Natural killer cell (primary cell): ENCODE measurements at regions not wholly inside any gene's neighbourhood (a gene's known extent, or its start where the extent isn't known, plus 50 kb on each side); places are given as distances from the start of the nearest gene placed in this dataset.

Experiments
- ATAC-seq, 3 donors: fragments of 150-1000 bp in 2 of 3; fragments of 200-7000 bp in 1 of 3; cut with Tn5 transposase; 1 replicate in 1 of 3; 2 replicates in 2 of 3; pipeline ENCODE4 v1.10.0; 2021; ENCODE audit warnings: mild to moderate bottlenecking in 2 of 3, moderate library complexity in 2 of 3
- DNase-seq, 2 donors: peaks; one replicate each; pipeline versions ENCODE4 v3.0.0 to v3.0.0-alpha.2; 2013 to 2021; ENCODE audit warnings: mixed read lengths in 1 of 2
- H3K27ac ChIP-seq: one replicate; pipeline ENCODE4 v1.5.1; 2013; ENCODE audit warnings: mild to moderate bottlenecking, low read length
- H3K27me3 ChIP-seq: one replicate; pipeline ENCODE4 v1.6.1; 2013; ENCODE audit warnings: low read length; ENCODE audit not compliant: control insufficient read depth, insufficient read depth
- H3K36me3 ChIP-seq: one replicate; pipeline ENCODE4 v1.6.1; 2013; ENCODE audit warnings: low read length; ENCODE audit not compliant: control insufficient read depth, insufficient read depth
- H3K4me1 ChIP-seq: one replicate; pipeline ENCODE4 v1.6.1; 2013; ENCODE audit warnings: low read length; ENCODE audit not compliant: control insufficient read depth, insufficient read depth
- H3K4me3 ChIP-seq: one replicate; pipeline ENCODE4 v1.5.1; 2013; ENCODE audit warnings: low read length
- H3K9me3 ChIP-seq: one replicate; pipeline ENCODE4 v1.6.1; 2013; ENCODE audit warnings: low read length; ENCODE audit not compliant: control insufficient read depth, insufficient read depth
- H3K27ac Mint-ChIP-seq, 2 donors: one replicate each; pipeline ENCODE4 v1.8.0; 2022; ENCODE audit warnings: mild to moderate bottlenecking in 2 of 2, mixed read lengths in 2 of 2, moderate library complexity in 1 of 2
- H3K27me3 Mint-ChIP-seq, 2 donors: one replicate each; pipeline ENCODE4 v1.8.0; 2022; ENCODE audit warnings: low read depth in 2 of 2, mixed read lengths in 2 of 2
- H3K36me3 Mint-ChIP-seq: one replicate; pipeline ENCODE4 v1.8.0; 2022; ENCODE audit warnings: mixed read lengths
- H3K4me1 Mint-ChIP-seq, 2 donors: one replicate each; pipeline ENCODE4 v1.8.0; 2022; ENCODE audit warnings: mixed read lengths in 2 of 2
- H3K4me3 Mint-ChIP-seq: one replicate; pipeline ENCODE4 v1.8.0; 2022; ENCODE audit warnings: mild to moderate bottlenecking, moderate library complexity, mixed read lengths
- H3K9me3 Mint-ChIP-seq, 2 donors: one replicate each; pipeline ENCODE4 v1.8.0; 2022; ENCODE audit warnings: mixed read lengths in 2 of 2
- WGBS: methylation state at CpG from one replicate; pipeline ENCODE4 v1.1.7; 2013; ENCODE audit warnings: missing lambda C conversion rate; ENCODE audit not compliant: insufficient coverage; 5-methylcytosine and 5-hydroxymethylcytosine counted together
- intact Hi-C: fragments of 100-400 bp; cut with micrococcal nuclease; formaldehyde crosslinking; loops from one replicate; pipeline ENCODE4 v1.14.2; 2022
- TF ChIP-seq, protein P1 (sequence below): fragments of 200-600 bp; IDR thresholded peaks from one replicate; pipeline ENCODE4 v1.8.0; 2022; ENCODE audit warnings: antibody characterized with exemption

DNA sequence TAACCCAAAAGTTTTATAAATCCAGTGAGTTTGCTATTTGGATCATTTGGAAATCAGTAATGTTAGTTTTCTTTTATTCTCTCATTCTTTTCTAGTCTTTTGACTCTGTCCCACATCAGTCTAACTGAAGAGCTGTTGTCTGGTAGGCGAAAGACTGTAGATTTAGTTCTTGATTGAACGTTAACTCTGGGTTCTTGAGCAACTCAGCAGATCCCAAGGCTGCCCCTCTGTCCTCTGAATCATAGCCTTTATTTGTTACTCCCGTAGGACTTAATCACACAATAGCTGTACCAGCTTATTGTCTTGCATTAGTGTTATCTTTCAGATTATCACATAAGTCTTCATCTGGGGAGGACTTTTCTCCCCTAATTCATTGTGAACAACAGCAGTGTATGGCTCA, 119.3 kb upstream of the TOM1L1 start:
- Mint-ChIP-seq H3K4me1 (no peaks in the 10 kb centered on the region), H3K36me3 (no peaks in the 10 kb centered on the region), H3K27ac (no peak overlapping the region), H3K27me3 (no peaks in the 10 kb centered on the region), H3K4me3 (no peak overlapping the region), H3K9me3 (peaks cover 3 to 6% of the 10 kb centered on the region in 2 donors)
- ATAC-seq (no peak), DNase-seq (no peak)
- Histone ChIP-seq H3K4me1 (no peaks in the 10 kb centered on the region), H3K27ac (no peak overlapping the region), H3K9me3 (no peaks in the 10 kb centered on the region), H3K36me3 (no peaks in the 10 kb centered on the region), H3K4me3 (no peak overlapping the region), H3K27me3 (no peaks in the 10 kb centered on the region)
- intact Hi-C loops, result no loop called here
- TF ChIP-seq, protein P1, sequence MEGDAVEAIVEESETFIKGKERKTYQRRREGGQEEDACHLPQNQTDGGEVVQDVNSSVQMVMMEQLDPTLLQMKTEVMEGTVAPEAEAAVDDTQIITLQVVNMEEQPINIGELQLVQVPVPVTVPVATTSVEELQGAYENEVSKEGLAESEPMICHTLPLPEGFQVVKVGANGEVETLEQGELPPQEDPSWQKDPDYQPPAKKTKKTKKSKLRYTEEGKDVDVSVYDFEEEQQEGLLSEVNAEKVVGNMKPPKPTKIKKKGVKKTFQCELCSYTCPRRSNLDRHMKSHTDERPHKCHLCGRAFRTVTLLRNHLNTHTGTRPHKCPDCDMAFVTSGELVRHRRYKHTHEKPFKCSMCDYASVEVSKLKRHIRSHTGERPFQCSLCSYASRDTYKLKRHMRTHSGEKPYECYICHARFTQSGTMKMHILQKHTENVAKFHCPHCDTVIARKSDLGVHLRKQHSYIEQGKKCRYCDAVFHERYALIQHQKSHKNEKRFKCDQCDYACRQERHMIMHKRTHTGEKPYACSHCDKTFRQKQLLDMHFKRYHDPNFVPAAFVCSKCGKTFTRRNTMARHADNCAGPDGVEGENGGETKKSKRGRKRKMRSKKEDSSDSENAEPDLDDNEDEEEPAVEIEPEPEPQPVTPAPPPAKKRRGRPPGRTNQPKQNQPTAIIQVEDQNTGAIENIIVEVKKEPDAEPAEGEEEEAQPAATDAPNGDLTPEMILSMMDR, result no peak
- WGBS, result 81% methylated on average over 3 of the region's 3 CpGs

DNA sequence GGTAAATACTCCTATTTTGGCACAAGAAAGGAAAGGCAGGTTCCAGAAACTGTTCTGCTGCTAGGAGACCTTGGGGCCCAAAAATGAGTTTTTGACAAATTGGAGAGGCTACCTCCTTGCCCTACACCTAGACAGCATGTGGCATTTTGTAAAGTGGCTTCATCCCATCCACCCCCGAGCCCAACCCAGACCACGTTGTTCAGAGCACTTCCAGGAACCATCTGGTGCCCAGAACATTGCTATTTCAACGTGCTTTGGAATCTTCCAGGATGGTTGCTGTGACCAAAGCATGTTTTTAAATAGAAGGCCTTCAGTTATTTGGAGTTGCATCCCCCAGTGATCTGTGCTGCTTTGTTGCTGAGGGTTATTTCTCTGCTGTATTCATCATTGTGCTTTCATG, 116.3 kb upstream of the TOM1L1 start:
- Mint-ChIP-seq H3K9me3 (peaks cover 6 to 7% of the 10 kb centered on the region in 2 donors), H3K4me3 (no peak overlapping the region), H3K4me1 (no peaks in the 10 kb centered on the region), H3K27me3 (no peaks in the 10 kb centered on the region), H3K36me3 (no peaks in the 10 kb centered on the region), H3K27ac (no peak overlapping the region)
- no peaks in the 10 kb centered on the region for H3K36me3 ChIP-seq
- H3K4me3 ChIP-seq, result no peak overlapping the region
- ATAC-seq (no peak), DNase-seq (no peak)
- intact Hi-C loops, result no loop called here
- H3K4me1 ChIP-seq, result no peaks in the 10 kb centered on the region
- no peaks in the 10 kb centered on the region for H3K9me3 ChIP-seq
- H3K27ac ChIP-seq, result no peak overlapping the region
- WGBS, result 73% methylated on average over 3 of the region's 3 CpGs
- no peaks in the 10 kb centered on the region for H3K27me3 ChIP-seq
- TF ChIP-seq, protein P1, result no peak

DNA sequence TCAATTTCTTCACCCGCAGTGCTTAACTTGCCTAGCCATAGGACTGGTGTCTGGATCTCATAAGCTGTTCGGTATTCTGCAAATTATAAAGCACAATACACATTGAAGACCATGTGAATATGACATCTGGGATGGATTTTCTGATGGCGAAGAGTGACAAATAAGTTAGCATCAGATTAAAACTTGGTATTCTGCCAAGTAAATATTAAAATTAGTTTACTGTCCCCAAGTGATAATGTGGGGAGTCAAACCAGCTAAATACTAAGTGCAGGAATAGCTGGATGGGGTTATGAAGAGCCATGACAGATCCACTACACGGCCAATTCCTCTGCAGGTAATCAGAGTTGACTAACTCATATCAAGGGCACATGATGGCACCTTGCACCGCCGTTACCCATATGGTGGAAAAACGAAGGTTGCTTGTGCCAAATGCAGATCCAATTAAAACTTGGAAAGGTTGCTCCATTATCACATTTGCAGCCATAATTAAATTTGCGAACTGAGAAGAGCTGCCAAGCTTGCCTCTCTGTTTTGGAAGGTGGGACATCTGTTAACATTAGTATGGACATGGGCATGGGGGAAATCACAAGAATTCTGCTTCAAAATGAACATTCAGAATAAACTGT, 114.9 kb upstream of the TOM1L1 start:
- TF ChIP-seq, protein P1, result no peak
- no peak overlapping the region for H3K27ac Mint-ChIP-seq
- Histone ChIP-seq H3K27me3 (no peaks in the 10 kb centered on the region), H3K9me3 (no peaks in the 10 kb centered on the region), H3K36me3 (no peaks in the 10 kb centered on the region), H3K4me3 (no peak overlapping the region), H3K4me1 (no peaks in the 10 kb centered on the region), H3K27ac (no peak overlapping the region)
- H3K27me3 Mint-ChIP-seq, result no peaks in the 10 kb centered on the region
- no peaks in the 10 kb centered on the region for H3K4me1 Mint-ChIP-seq
- WGBS, result 77% methylated on average over 8 of the region's 8 CpGs
- no peaks in the 10 kb centered on the region for H3K36me3 Mint-ChIP-seq
- DNase-seq (no peak), ATAC-seq (no peak)
- H3K9me3 Mint-ChIP-seq, result peaks cover 7% of the 10 kb centered on the region in 2 donors
- H3K4me3 Mint-ChIP-seq, result no peak overlapping the region
- intact Hi-C loops, result no loop called here
